Endodermal cell (in vitro differentiated cells): ENCODE measurements at regions not wholly inside any gene's neighbourhood (a gene's known extent, or its start where the extent isn't known, plus 50 kb on each side); places are given as distances from the start of the nearest gene placed in this dataset.

ENCODE experiments used
- DNase-seq: peaks from one replicate; pipeline ENCODE4 v3.0.0-alpha.2; 2017
- H3K27ac ChIP-seq: 2 replicates; pipeline ENCODE4 v1.5.1; 2013; ENCODE audit warnings: mild to moderate bottlenecking, low read depth, low read length, moderate library complexity
- H3K27me3 ChIP-seq: 2 replicates; pipeline ENCODE4 v1.6.1; 2013; ENCODE audit warnings: mild to moderate bottlenecking, low read length, moderate library complexity; ENCODE audit not compliant: insufficient read depth, control insufficient read depth, poor library complexity, severe bottlenecking
- H3K36me3 ChIP-seq: 2 replicates; pipeline ENCODE4 v1.7.0; 2013; ENCODE audit warnings: mild to moderate bottlenecking, low read length, moderate library complexity; ENCODE audit not compliant: control insufficient read depth, insufficient read depth
- H3K4me1 ChIP-seq: one replicate; pipeline ENCODE4 v1.7.0; 2013; ENCODE audit warnings: low read length; ENCODE audit not compliant: control insufficient read depth, insufficient read depth
- H3K4me3 ChIP-seq: 2 replicates; pipeline ENCODE4 v1.5.1; 2013; ENCODE audit warnings: mild to moderate bottlenecking, low read length, moderate library complexity
- H3K9ac ChIP-seq: 2 replicates; pipeline ENCODE4 v1.6.1; 2013; ENCODE audit warnings: mild to moderate bottlenecking, low read length, moderate library complexity; ENCODE audit not compliant: poor library complexity, severe bottlenecking; ENCODE audit errors: extremely low read depth
- H3K9me3 ChIP-seq: 2 replicates; pipeline ENCODE4 v1.6.1; 2013; ENCODE audit warnings: mild to moderate bottlenecking, low read length, moderate library complexity; ENCODE audit not compliant: control insufficient read depth
- H3K27ac Mint-ChIP-seq: 2 replicates; pipeline ENCODE4 v1.8.0; 2020; ENCODE audit warnings: mixed read lengths
- H3K27me3 Mint-ChIP-seq: 2 replicates; pipeline ENCODE4 v1.8.0; 2021; ENCODE audit warnings: mild to moderate bottlenecking, mixed read lengths; ENCODE audit not compliant: insufficient read depth
- H3K36me3 Mint-ChIP-seq: 2 replicates; pipeline ENCODE4 v1.8.0; 2020; ENCODE audit warnings: low read depth, mixed read lengths
- H3K4me1 Mint-ChIP-seq: 2 replicates; pipeline ENCODE4 v1.8.0; 2020; ENCODE audit warnings: mixed read lengths
- H3K4me3 Mint-ChIP-seq: 2 replicates; pipeline ENCODE4 v1.8.0; 2020; ENCODE audit warnings: mild to moderate bottlenecking, moderate library complexity, mixed read lengths
- H3K9me3 Mint-ChIP-seq: 2 replicates; pipeline ENCODE4 v1.8.0; 2020; ENCODE audit warnings: mild to moderate bottlenecking, mixed read lengths
- CTCF ChIP-seq: fragments of 200-600 bp; sonication (generic); conservative IDR thresholded peaks from 2 replicates; pipeline ENCODE4 v1.5.0; 2021; ENCODE audit warnings: antibody characterized with exemption, mild to moderate bottlenecking
- WGBS, 2 experiments: methylation state at CpG; one replicate each; pipeline versions ENCODE4 v1.1.5 to v1.1.7; 2013; ENCODE audit warnings: missing lambda C conversion rate in 2 of 2, mixed read lengths in 1 of 2; ENCODE audit not compliant: insufficient coverage in 1 of 2, insufficient read length in 1 of 2; 5-methylcytosine and 5-hydroxymethylcytosine counted together

GRCh38 chr6:81246200-81246599 is 506.3 kb downstream of the TENT5A start:
- peaks cover 1% of the 10 kb centered on the region for H3K27me3 Mint-ChIP-seq
- TF ChIP-seq CTCF, result no peak
- H3K4me3 Mint-ChIP-seq, result no peak overlapping the region
- Histone ChIP-seq H3K4me1 (no peaks in the 10 kb centered on the region), H3K27ac (no peak overlapping the region), H3K27me3 (no peaks in the 10 kb centered on the region), H3K36me3 (no peaks in the 10 kb centered on the region), H3K4me3 (no peak overlapping the region), H3K9ac (no peak overlapping the region), H3K9me3 (peaks cover 3% of the 10 kb centered on the region)
- H3K27ac Mint-ChIP-seq, result no peak overlapping the region
- WGBS, 2 experiments, result 86 to 91% methylated on average over 2 of the region's 2 CpGs
- H3K9me3 Mint-ChIP-seq, result no peaks in the 10 kb centered on the region
- H3K4me1 Mint-ChIP-seq, result no peaks in the 10 kb centered on the region
- DNase-seq, result no peak
- no peaks in the 10 kb centered on the region for H3K36me3 Mint-ChIP-seq

- Mint-ChIP-seq H3K4me1 (no peaks in the 10 kb centered on the region), H3K36me3 (no peaks in the 10 kb centered on the region), H3K27ac (no peak overlapping the region), H3K9me3 (no peaks in the 10 kb centered on the region), H3K4me3 (no peak overlapping the region), H3K27me3 (no peaks in the 10 kb centered on the region)
- 100% methylated on average over 1 of the region's 1 CpG; no CpG with 5 or more reads in 1 of the 2 experiments for WGBS, 2 experiments
- no peaks in the 10 kb centered on the region for H3K4me1 ChIP-seq
- no peak overlapping the region for H3K4me3 ChIP-seq
- no peak for DNase-seq
- no peak for TF ChIP-seq CTCF
- H3K9me3 ChIP-seq, result no peaks in the 10 kb centered on the region
- no peak overlapping the region for H3K27ac ChIP-seq
- H3K9ac ChIP-seq, result no peak overlapping the region
- H3K27me3 ChIP-seq, result no peaks in the 10 kb centered on the region
- H3K36me3 ChIP-seq, result no peaks in the 10 kb centered on the region
These were observed 509.9 kb downstream of the TENT5A start for GRCh38 chr6:81242624-81243023.

GRCh38 chr6:81241126-81242041 is 511.1 kb downstream of the TENT5A start:
- no peaks in the 10 kb centered on the region for H3K27me3 Mint-ChIP-seq
- WGBS, 2 experiments, result 71 to 80% methylated on average over 2 to 4 of the region's 5 CpGs
- no peak overlapping the region for H3K27ac ChIP-seq
- no peak overlapping the region for H3K27ac Mint-ChIP-seq
- H3K9ac ChIP-seq, result no peak overlapping the region
- no peaks in the 10 kb centered on the region for H3K36me3 ChIP-seq
- peak; percentile 81 for TF ChIP-seq CTCF
- no peaks in the 10 kb centered on the region for H3K9me3 ChIP-seq
- H3K4me3 ChIP-seq, result no peak overlapping the region
- H3K9me3 Mint-ChIP-seq, result no peaks in the 10 kb centered on the region
- H3K4me1 Mint-ChIP-seq, result no peaks in the 10 kb centered on the region
- no peak for DNase-seq
- H3K4me3 Mint-ChIP-seq, result no peak overlapping the region
- no peaks in the 10 kb centered on the region for H3K27me3 ChIP-seq
- no peaks in the 10 kb centered on the region for H3K4me1 ChIP-seq
- H3K36me3 Mint-ChIP-seq, result no peaks in the 10 kb centered on the region
